OCI-LY7 (cell line): ENCODE measurements at regions not wholly inside any gene's neighbourhood (a gene's known extent, or its start where the extent isn't known, plus 50 kb on each side); places are given as distances from the start of the nearest gene placed in this dataset.

Experiments
- BruUV-seq: library from RNA; stranded (reverse); fragments of 400-500 nt; replicated peaks from 2 replicates; lab custom pipeline; 2021; lab: Mats Ljungman, UMichigan
- CTCF ChIA-PET: fragments of 300-600 bp; sonication (Branson Sonifier 250); formaldehyde crosslinking; loops from one replicate; lab custom pipeline; 2022; ENCODE audit warnings: antibody characterized with exemption; ENCODE audit not compliant: unreplicated experiment; lab: Charles Lee
- POLR2A ChIA-PET: fragments of 300-600 bp; sonication (Branson Sonifier 250); formaldehyde crosslinking; loops from one replicate; lab custom pipeline; 2022; ENCODE audit warnings: antibody characterized with exemption; lab: Charles Lee
- DNase-seq: peaks from one replicate; pipeline ENCODE4 v3.0.0-alpha.2; 2015; ENCODE audit warnings: low spot score
- H2AFZ ChIP-seq: fragments of 200-600 bp; sonication (generic), shearing (Covaris generic); 2 replicates; pipeline ENCODE4 v1.6.1; 2014; ENCODE audit warnings: mild to moderate bottlenecking, antibody characterized with exemption, low read length, moderate library complexity
- H3K27ac ChIP-seq: fragments of 200-600 bp; sonication (generic); 2 replicates; pipeline ENCODE4 v1.5.1; 2014; ENCODE audit warnings: mixed run types, low read depth, mild to moderate bottlenecking, moderate library complexity, low read length, inconsistent platforms; ENCODE audit not compliant: poor library complexity, severe bottlenecking
- H3K36me3 ChIP-seq: fragments of 200-600 bp; sonication (generic); 2 replicates; pipeline ENCODE4 v1.6.1; 2014; ENCODE audit warnings: mild to moderate bottlenecking, antibody characterized with exemption, low read length, moderate library complexity, mixed read lengths; ENCODE audit not compliant: insufficient read depth
- H3K4me1 ChIP-seq: fragments of 200-600 bp; sonication (generic); 2 replicates; pipeline ENCODE4 v1.5.1; 2014; ENCODE audit warnings: mild to moderate bottlenecking, low read length; ENCODE audit not compliant: insufficient read depth, poor library complexity, severe bottlenecking
- H3K4me2 ChIP-seq: fragments of 200-600 bp; sonication (generic); 2 replicates; pipeline ENCODE4 v1.6.1; 2014; ENCODE audit warnings: mild to moderate bottlenecking, low read length
- H3K4me3 ChIP-seq: fragments of 200-600 bp; sonication (generic); 2 replicates; pipeline ENCODE4 v1.5.1; 2014; ENCODE audit warnings: mild to moderate bottlenecking, low read depth, low read length; ENCODE audit not compliant: poor library complexity, severe bottlenecking
- H3K79me2 ChIP-seq: fragments of 200-600 bp; sonication (generic); 2 replicates; pipeline ENCODE4 v1.6.1; 2016; ENCODE audit warnings: low read depth, mild to moderate bottlenecking, low read length, moderate library complexity, mixed read lengths; ENCODE audit not compliant: insufficient read depth
- H3K9me2 ChIP-seq: fragments of 200-600 bp; sonication (generic); 2 replicates; pipeline ENCODE4 v1.6.1; 2016; ENCODE audit warnings: mild to moderate bottlenecking, low read length, mixed read lengths; ENCODE audit not compliant: insufficient read depth
- H3K9me3 ChIP-seq: fragments of 200-600 bp; sonication (generic); 2 replicates; pipeline ENCODE4 v1.6.1; 2014; ENCODE audit warnings: mild to moderate bottlenecking, mixed run types, low read length, mixed read lengths
- H4K20me1 ChIP-seq: fragments of 200-600 bp; sonication (generic); 2 replicates; pipeline ENCODE4 v1.6.1; 2014; ENCODE audit warnings: mild to moderate bottlenecking, antibody characterized with exemption, low read length, moderate library complexity, mixed read lengths; ENCODE audit not compliant: insufficient read depth
- EZH2phosphoT487 ChIP-seq: fragments of 200-600 bp; sonication (generic); IDR thresholded peaks from 2 replicates; pipeline ENCODE4 v1.6.1; 2018; ENCODE audit warnings: low read depth, borderline replicate concordance, mild to moderate bottlenecking, mixed run types, antibody characterized with exemption, low read length, moderate library complexity, mixed read lengths
- intact Hi-C: fragments of 100-400 bp; cut with micrococcal nuclease; formaldehyde crosslinking; loops from one replicate; pipeline ENCODE4 v1.10.0; 2022; ENCODE audit not compliant: unreplicated experiment
- TF ChIP-seq, protein P1 (sequence below): fragments of 200-600 bp; sonication (generic); conservative IDR thresholded peaks from 2 replicates; pipeline ENCODE4 v1.5.1; 2014; ENCODE audit warnings: mild to moderate bottlenecking, antibody characterized with exemption, low read length, moderate library complexity, mixed read lengths

DNA sequence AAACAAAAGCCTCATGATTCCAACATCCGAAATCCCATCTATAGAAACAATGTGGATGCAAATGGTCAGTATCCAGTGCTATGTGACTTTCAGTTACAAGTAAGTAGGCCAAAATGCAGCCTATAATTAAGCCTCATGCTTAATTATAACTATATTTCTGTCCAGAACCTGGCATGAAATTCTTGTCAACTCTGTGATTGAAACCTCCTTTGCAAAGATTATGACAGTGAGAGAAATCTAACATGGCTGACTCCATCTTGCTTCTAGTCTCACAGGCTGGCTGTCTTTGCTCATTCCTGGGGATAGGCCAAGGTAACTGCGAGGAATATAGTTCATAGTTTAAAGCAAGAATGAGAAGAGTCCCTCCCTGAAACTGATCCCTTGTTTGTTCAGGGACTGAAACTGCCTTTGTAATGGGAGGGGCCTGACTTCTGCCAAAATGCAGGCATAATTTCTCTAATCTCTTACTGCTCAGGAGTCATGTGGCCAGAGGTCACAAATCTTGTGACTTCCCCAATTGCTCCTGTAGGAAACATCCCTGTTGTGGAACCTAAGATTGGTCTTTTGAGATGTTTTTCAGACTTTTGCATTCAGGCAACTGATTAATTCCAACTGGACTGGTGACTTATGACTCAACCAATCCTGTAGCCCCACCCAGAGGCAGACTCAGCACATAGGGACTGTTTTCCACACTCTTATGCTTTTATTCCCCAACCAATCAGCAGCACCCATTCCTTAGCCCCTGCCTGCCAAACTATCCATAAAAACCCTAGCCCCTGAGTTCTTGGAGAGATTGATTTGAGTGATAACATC is 84.5 kb upstream of the TLK1 start:
- peaks cover 6% of the 10 kb centered on the region for H3K4me1 ChIP-seq
- no TSS peak for BruUV-seq
- DNase-seq = peak; percentile 25
- no peak overlapping the region for H3K4me2 ChIP-seq
- intact Hi-C loops = no loop called here
- ChIA-PET POLR2A (interaction anchor here (0.5 to 1.5 kb wide), 3 partner anchors 11 to 152 kb away, joined by 3 to 6 read pairs (median 3); no protein-coding TSS in a partner anchor), CTCF (no interaction called here)
- H3K9me3 ChIP-seq = peaks cover 17% of the 10 kb centered on the region; the same call in 1 of the 2 replicates
- H3K79me2 ChIP-seq = no peaks in the 10 kb centered on the region
- no peak overlapping the region for H3K27ac ChIP-seq
- no peaks in the 10 kb centered on the region; the same call in 1 of the 2 replicates for H3K36me3 ChIP-seq
- H2AFZ ChIP-seq = no peak overlapping the region
- no peaks in the 10 kb centered on the region for H4K20me1 ChIP-seq
- no peaks in the 10 kb centered on the region for H3K9me2 ChIP-seq
- no peak for TF ChIP-seq EZH2phosphoT487
- TF ChIP-seq, protein P1, sequence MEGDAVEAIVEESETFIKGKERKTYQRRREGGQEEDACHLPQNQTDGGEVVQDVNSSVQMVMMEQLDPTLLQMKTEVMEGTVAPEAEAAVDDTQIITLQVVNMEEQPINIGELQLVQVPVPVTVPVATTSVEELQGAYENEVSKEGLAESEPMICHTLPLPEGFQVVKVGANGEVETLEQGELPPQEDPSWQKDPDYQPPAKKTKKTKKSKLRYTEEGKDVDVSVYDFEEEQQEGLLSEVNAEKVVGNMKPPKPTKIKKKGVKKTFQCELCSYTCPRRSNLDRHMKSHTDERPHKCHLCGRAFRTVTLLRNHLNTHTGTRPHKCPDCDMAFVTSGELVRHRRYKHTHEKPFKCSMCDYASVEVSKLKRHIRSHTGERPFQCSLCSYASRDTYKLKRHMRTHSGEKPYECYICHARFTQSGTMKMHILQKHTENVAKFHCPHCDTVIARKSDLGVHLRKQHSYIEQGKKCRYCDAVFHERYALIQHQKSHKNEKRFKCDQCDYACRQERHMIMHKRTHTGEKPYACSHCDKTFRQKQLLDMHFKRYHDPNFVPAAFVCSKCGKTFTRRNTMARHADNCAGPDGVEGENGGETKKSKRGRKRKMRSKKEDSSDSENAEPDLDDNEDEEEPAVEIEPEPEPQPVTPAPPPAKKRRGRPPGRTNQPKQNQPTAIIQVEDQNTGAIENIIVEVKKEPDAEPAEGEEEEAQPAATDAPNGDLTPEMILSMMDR = 0 out of 2 replicates have a peak, but pooled peaks have one; percentile 11
- no peak overlapping the region for H3K4me3 ChIP-seq

DNA sequence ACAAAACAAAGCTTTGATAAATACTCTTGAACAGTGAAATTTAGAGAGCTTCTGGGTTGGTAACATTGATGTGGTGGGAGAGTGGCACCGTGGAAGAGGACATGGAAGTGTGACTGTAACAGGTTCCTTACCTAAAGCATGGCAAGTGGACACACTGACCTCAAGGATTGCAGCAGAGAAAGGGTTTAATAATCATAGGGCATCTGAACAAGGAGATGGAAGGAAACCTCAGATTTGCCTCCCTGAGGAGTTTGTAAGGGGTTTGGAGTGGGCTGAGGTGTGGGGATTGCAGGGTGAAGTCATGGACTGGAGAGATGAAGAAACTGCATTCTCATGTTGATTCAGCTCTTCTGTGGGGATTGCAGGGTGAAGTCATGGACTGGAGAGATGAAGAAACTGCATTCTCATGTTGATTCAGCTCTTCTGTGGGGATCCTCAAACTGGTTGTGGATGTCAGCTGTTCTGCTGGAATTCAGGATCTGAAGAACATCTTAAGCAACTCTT is 83.8 kb upstream of the TLK1 start:
- intact Hi-C loops = no loop called here
- Histone ChIP-seq H4K20me1 (no peaks in the 10 kb centered on the region), H3K4me3 (no peak overlapping the region), H3K27ac (no peak overlapping the region), H3K4me1 (peaks cover 6% of the 10 kb centered on the region), H3K79me2 (no peaks in the 10 kb centered on the region), H3K9me3 (peaks cover 17% of the 10 kb centered on the region; the same call in 1 of the 2 replicates), H2AFZ (no peak overlapping the region), H3K4me2 (no peak overlapping the region), H3K9me2 (no peaks in the 10 kb centered on the region), H3K36me3 (no peaks in the 10 kb centered on the region; the same call in 1 of the 2 replicates)
- no TSS peak for BruUV-seq
- ChIA-PET POLR2A (interaction anchor here (0.5 to 1.5 kb wide), 7 partner anchors 9 to 172 kb away, joined by 3 to 6 read pairs (median 3); no protein-coding TSS in a partner anchor), CTCF (no interaction called here)
- no peak for TF ChIP-seq EZH2phosphoT487
- TF ChIP-seq, protein P1 = no peak
- no peak for DNase-seq
